Testis (tissue), 2 donors: ENCODE measurements at regions not wholly inside any gene's neighbourhood (a gene's known extent, or its start where the extent isn't known, plus 50 kb on each side); places are given as distances from the start of the nearest gene placed in this dataset.

Experiments used
- DNase-seq: peaks from one replicate; pipeline ENCODE4 v3.0.0-alpha.2; 2019
- H3K27ac ChIP-seq, 2 donors: fragments of 200-600 bp; sonication (generic); one replicate each; pipeline ENCODE4 v1.5.1; 2019
- H3K27me3 ChIP-seq: fragments of 200-600 bp; sonication (generic); one replicate; pipeline ENCODE4 v1.5.1; 2019
- H3K36me3 ChIP-seq: fragments of 200-600 bp; sonication (generic); one replicate; pipeline ENCODE4 v1.5.1; 2017; ENCODE audit warnings: low read depth; ENCODE audit errors: missing control alignments
- H3K4me1 ChIP-seq: fragments of 200-600 bp; sonication (generic); one replicate; pipeline ENCODE4 v1.5.1; 2019
- H3K4me3 ChIP-seq, 2 donors: fragments of 200-600 bp; sonication (generic); one replicate each; pipeline ENCODE4 v1.5.1; 2017 to 2019
- H3K9me3 ChIP-seq: fragments of 200-600 bp; sonication (generic); one replicate; pipeline ENCODE4 v1.5.1; 2017
- CTCF ChIP-seq, 3 experiments: fragments of 450-650 bp in 2 of 3; fragments of 200-600 bp in 1 of 3; sonication (generic) in 1 of 3; IDR thresholded peaks; one replicate each; pipeline ENCODE4 v1.5.1; 2016 to 2019; ENCODE audit warnings: antibody characterized with exemption in 3 of 3, mild to moderate bottlenecking in 2 of 3, moderate library complexity in 1 of 3
- POLR2A ChIP-seq: fragments of 450-650 bp; IDR thresholded peaks from one replicate; pipeline ENCODE4 v1.6.1; 2017; ENCODE audit warnings: antibody characterized with exemption, mild to moderate bottlenecking, moderate library complexity
- WGBS, 2 donors: methylation state at CpG; one replicate each; pipeline ENCODE4 v1.1.5; 2018; 5-methylcytosine and 5-hydroxymethylcytosine counted together
- intact Hi-C: fragments of 100-400 bp; cut with DNase I; formaldehyde crosslinking; loops from one replicate; pipeline ENCODE4 v1.15.1; 2023; ENCODE audit warnings: low total_unique reads

GRCh38 chr16:79977940-79978836, 377.7 kb upstream of the MAF start:
- no peak overlapping the region for H3K4me3 ChIP-seq

GRCh38 chr16:79973320-79973719, 372.8 kb upstream of the MAF start:
- intact Hi-C loops = no loop called here
- Histone ChIP-seq H3K27ac (no peak overlapping the region), H3K9me3 (no peaks in the 10 kb centered on the region), H3K4me3 (no peak overlapping the region), H3K27me3 (no peaks in the 10 kb centered on the region), H3K36me3 (no peaks in the 10 kb centered on the region), H3K4me1 (no peaks in the 10 kb centered on the region)
- WGBS, 2 donors = 50 to 65% methylated on average over 2 of the region's 2 CpGs
- DNase-seq = no peak
- TF ChIP-seq POLR2A (no peak), CTCF (IDR thresholded peaks at IDR 0.05) (no peak)

More at GRCh38 chr16:79977940-79978836, 377.7 kb upstream of the MAF start:
- 92% methylated on average over 9 of the region's 9 CpGs for WGBS, 2 donors
- no peak for TF ChIP-seq CTCF (IDR thresholded peaks at IDR 0.05)
- TF ChIP-seq POLR2A = no peak
- intact Hi-C loops = no loop called here
- Histone ChIP-seq H3K36me3 (no peaks in the 10 kb centered on the region), H3K4me1 (no peaks in the 10 kb centered on the region), H3K27ac (no peak overlapping the region), H3K9me3 (no peaks in the 10 kb centered on the region), H3K27me3 (no peaks in the 10 kb centered on the region)
- no peak for DNase-seq

GRCh38 chr16:79972053-79972704, 371.6 kb upstream of the MAF start:
- no peaks in the 10 kb centered on the region for H3K9me3 ChIP-seq
- intact Hi-C loops = no loop called here
- H3K4me1 ChIP-seq = no peaks in the 10 kb centered on the region
- no peaks in the 10 kb centered on the region for H3K27me3 ChIP-seq
- 63 to 82% methylated on average over 3 to 4 of the region's 4 CpGs for WGBS, 2 donors
- TF ChIP-seq CTCF (IDR thresholded peaks at IDR 0.05) (no peak), POLR2A (no peak)
- DNase-seq = no peak
- no peak overlapping the region for H3K27ac ChIP-seq
- H3K4me3 ChIP-seq = no peak overlapping the region
- H3K36me3 ChIP-seq = no peaks in the 10 kb centered on the region

- Histone ChIP-seq H3K9me3 (no peaks in the 10 kb centered on the region), H3K4me3 (no peak overlapping the region), H3K36me3 (no peaks in the 10 kb centered on the region), H3K27me3 (no peaks in the 10 kb centered on the region), H3K4me1 (no peaks in the 10 kb centered on the region), H3K27ac (no peak overlapping the region)
- intact Hi-C loops = no loop called here
- no peak for DNase-seq
- TF ChIP-seq POLR2A = no peak
- no peak for TF ChIP-seq CTCF (IDR thresholded peaks at IDR 0.05)
Observed at GRCh38 chr16:79971237-79971572, 370.7 kb upstream of the MAF start.
